Activated CD4-positive, CD25-positive, alpha-beta regulatory T cell treated with anti-CD3 and anti-CD28 coated beads, Interleukin-2, amount 50 U/mL, for 72 hours (primary cell): ENCODE measurements at regions not wholly inside any gene's neighbourhood (a gene's known extent, or its start where the extent isn't known, plus 50 kb on each side); places are given as distances from the start of the nearest gene placed in this dataset.

Experiments
- DNase-seq: peaks from one replicate; pipeline ENCODE4 v3.0.0; 2021

DNA sequence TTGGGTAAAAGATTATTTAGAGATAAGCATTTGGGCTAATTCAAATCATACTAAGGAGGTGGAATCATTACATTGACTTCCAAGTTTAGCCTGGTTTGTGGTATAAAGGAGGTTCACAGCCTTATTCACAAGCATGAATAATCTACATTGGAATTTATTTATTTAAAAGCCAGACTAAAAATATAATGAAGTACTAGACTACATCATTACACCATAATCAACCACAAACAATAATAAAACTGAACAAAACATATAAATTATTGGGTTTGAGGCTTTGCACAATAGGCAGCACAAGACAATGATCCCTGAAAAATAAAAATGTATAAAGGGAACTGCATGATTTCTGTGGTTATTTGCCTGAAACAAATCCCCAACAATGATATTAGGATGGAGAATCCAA lies 314.0 kb downstream of the GBA3 start:
- no peak for DNase-seq

DNA sequence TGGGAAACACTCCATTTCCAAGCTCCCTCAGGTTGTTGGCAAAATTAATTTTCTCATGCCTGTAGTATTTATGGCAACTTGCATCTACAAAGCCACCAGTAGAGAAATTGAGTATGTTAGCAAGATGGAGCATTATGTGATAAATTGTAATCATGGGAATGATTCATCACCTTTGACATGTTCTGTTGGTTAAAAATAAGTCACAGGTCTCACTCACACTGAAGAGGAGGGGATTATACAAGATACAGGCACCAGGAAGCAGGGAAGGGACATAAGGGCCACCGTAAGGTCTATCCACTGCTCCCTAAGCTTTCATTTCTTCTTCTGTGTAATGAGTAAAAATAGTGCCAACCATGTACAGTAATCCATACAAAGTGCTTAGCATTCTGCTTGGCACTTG lies 313.0 kb downstream of the GBA3 start:
- DNase-seq: no peak

DNA sequence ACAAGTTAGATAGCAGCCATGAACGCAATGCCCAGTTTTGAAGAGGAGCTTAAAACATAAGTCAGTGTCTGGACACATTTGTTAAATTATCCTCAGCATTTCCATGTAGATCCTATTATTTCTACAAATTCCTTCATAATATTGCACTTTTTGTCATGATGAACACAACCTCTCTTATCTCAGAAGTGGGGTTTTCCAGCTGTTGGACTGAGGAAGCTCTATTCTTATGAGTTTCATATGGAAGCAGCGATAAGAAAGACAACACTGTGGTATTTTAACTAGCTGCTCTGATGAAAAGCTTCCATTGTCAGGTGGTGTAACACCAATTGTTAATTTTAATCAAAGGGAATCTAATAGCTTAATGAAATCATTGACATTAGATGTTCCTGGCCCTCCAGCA lies 308.7 kb downstream of the GBA3 start:
- DNase-seq: no peak

DNA sequence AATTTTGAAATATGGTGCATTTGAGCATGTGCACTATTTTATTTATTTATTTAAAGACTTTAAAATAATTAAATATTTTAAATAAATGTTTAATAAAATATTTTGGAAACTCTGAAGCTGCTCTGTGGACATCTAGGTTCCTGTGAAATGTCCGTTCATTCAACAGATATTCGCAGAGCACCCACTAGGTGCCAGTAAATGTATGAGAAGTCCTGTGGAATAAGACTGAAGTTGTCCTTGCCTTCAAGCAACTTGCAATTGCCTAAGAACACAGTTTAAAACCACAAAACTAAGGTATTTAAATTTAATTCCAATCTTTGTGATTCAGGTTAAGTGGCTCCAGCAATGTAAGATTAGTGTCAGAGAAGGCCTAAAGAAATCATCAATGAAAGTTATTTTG lies 306.7 kb downstream of the GBA3 start:
- DNase-seq: no peak

DNA sequence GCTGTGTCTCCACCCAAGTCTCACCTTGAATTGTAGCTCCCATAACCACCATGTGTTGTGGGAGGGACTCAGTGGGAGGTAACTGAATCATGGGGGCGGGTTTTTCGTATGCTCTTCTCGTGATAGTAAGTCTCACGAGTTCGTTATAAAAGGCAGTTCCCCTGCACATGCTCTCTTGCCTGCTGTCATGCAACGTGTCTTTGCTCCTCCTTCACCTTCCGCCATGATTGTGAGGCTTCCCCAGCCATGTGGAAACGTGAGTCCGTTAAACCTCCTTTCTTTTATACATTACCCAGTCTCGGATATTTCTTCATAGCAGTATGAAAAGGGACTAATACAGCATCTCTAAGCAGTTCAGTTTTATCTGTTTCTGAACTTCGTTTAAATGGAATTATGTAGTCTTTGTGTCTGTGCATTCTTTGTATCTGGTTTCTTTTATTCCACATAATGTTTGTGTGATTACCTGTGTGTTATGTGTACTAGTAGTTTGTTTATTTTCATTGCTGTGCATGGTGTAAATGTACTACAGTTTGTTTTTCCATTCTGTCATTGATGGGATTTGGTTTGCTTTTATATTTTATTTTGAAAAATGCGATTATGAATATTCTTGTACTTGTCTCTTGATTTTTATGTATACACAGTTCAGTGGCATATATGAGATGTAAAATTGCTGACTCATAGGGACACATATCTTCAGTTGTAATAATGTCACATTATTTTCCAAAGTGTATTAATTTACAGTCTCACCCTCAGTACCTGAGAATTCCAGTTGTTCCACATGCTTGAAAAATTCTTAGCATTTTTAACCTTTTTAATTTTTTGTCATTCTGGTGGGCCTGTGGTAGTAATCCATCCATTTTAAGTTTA lies 304.9 kb downstream of the GBA3 start:
- no peak for DNase-seq

DNA sequence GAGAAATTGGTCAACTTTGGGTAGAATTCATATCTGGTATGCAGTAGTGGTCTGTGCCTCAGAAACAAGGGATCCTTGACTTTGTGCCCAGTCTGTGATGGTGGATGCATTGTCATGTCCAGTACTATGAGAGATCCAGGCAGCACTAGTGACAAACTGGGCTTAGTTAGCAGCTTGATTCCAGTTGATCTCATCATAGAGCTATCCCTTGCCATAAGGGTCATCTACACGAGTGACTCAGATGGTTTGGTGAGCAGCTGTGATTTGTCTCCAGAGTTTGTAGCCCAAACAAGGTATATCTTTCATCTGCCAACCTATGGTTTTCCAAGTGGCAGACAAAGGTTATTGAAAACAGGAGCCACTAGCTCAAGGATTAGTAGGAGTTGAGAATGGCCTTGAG lies 298.8 kb downstream of the GBA3 start:
- DNase-seq: no peak

DNA sequence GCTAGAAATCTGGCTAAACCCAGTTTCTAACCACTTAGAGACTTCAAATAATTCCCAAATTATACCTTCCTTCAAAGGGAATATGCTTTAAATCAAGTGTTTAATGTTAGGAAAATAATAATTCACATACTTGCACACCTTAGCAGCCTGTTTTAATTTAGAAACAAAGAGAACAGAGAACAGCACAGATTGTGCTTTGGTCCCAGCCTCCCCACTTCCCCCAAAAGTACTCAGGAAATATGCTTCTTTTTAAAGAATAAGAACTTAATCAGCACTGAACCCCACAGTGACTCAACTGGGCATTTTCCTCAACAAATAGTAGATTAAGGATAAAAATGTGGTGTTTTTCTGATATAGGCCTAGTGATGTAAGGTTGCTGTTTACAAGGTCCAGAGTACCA lies 295.8 kb downstream of the GBA3 start:
- DNase-seq: no peak

DNA sequence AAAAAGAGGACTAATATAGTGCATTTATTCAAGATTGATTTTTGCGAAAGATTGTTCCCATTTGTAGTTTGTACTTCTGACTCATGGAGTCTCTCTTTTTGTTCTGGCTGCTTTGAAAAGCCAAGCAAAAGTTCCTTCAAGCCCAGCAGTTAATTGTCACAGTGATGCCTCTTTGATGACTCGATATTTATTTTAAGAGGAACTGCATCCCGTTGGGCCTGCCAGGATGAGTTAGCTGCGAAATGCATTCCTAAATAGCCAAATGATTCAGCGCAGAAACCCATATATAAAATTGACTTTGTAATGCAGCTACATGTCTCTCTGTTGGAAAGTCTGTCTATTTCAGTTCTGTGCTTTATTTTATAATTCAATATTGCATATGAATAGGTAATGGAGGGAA lies 295.1 kb downstream of the GBA3 start:
- DNase-seq: no peak

DNA sequence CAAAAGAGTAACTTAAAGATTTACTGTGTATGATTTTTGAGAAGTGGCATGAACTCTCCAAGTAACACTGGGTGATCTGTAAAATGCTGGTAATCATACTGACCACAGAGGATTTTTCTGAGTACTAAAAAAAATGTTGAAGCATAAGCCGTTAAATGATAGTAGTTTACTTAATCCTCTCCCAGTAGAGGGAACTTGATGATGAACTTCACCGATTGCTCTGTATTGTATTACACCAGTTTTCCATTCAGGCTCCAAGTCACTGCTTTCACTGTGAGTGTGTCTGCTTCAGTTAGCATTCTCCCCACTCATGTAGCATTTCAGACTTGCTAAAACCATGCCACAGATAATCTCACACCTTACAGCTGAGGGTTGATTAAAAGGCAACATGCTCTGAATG lies 294.1 kb downstream of the GBA3 start:
- no peak for DNase-seq

DNA sequence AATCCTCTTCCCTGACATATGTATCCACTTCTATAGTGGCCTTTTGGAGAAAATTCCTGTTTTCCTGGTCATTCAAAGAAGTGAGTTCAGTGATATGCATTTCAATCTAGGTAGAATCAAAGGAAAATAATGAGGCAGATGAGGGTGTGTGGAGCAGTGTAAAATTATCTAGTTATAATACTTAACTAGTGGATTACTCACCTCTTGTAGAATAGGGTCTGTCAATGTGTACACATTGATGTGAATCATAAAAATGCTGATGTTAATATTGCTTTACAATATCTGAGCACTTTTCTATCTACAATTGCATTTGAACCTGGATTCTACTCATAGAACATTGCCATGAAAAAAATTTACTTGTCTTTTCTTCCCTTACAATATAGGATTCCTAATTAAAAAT lies 293.5 kb downstream of the GBA3 start:
- no peak for DNase-seq

DNA sequence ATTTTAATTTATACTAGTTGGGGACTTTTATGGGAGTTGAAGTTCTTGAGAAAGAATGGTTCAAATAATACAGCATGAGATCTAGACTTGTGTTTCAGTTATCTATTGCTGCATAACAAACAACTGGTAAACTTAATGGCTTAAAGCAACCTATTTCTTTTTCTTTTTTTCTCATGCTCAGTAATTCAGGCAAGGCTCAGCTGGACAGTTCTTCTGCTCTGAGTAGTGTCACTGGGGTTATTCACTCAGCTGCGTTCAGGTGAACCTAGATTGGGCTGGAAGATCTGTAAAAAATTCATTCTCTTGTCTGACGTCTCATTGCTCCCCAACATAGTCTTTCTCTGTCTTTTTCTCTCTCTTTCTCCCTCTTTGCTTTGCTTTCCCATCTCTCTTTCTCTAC lies 291.7 kb downstream of the GBA3 start:
- no peak for DNase-seq

DNA sequence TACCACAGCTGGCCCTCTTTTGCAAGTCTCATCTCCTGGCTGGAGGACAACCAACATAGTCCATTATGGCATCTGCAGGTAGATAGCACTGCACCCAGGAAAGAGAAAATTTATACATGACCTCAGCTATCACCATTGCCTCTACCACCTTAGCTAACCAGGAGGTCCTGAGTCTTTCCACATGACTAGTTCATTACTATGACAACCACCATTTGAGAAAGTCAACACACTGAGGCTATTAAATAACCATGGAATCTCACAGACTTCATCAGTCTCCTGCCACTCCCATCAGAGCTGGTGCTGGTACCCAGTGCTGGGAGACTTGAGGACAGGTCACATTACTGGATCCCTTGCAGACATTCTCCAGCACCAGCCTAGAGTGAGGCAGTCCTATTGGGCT lies 285.9 kb downstream of the GBA3 start:
- no peak for DNase-seq

DNA sequence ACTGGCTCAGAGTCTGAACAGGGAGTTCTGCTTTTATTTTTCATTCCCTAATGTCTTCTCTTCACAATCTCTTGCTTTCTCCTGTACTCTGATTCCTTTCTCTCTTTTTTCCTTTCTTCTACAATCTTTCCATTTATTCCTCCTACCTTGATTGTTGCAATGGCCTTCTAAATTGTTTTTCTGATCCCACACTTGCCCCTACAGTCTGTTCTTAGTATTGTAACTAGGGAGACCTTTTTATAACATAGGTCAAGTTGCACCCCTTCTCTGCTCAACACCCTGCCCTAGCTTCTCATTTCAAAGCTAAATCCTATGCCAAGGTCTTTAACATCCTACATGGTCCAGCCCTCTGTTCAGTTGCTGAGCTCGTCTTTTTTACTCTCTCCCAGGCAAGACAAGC lies 277.9 kb downstream of the GBA3 start:
- DNase-seq: no peak

DNA sequence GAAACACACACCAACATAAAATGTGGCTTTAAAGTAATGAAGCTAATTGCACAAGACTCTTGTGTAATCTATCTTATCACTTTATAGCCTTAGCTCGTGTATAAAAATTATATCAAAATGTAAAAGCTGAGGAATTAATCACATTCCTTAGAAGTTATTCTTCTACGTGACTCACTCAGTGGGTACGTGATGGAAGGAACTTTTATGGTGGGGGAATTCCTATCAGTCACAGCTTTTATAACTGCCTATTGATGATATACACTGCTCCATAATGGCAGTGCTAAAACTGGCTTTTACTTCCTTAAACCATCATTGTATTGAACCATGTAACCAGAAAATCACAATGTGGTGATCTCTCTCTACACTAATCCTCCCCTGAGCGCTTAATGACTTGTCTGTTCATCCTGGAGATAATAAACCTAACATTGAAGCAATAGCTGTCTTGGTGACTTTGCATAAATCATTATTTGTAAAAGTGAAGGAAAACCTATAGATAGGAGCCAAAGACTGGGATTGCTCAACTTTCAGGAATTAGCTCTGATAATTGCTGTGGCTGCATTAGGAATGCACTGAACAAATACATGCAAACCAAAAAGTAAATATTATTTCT lies 276.7 kb downstream of the GBA3 start:
- DNase-seq: no peak

DNA sequence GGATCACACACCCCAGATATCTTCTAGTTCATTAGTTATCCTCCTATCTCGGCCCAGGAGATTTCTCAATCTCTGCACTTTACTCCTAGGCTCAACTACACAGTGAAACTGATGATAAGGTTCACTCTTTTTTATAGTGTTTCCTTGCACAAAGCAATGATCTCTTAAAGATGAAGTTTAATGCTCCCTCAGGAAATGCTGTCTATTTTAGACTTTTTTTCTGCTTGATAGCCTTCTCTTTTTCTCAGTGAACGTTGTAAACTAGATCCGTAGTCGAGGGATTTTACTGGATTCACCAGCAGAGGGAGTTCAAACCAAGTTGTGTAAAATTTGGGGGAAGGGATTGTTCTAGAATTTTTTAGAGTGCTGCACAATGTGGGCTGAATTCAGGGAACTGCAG lies 269.6 kb downstream of the GBA3 start:
- no peak for DNase-seq

DNA sequence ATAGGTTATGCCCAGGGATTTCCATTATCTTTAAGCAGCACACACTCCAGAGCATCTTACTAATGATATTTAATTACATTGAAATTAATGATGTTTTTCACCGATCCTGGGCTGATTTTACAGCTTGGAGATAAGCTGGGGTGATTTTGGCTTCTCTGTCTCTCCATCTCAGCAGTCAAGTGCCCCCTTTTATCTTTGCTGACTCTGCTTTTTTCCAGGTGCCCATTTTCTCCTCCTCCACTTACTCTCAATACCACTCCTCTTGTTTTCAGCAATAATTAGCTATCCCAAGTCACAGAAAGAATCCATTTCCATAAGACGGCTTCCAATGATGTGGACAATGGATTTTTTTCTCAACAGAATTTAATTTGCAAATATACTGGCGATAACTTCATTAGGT lies 266.7 kb downstream of the GBA3 start:
- no peak for DNase-seq

DNA sequence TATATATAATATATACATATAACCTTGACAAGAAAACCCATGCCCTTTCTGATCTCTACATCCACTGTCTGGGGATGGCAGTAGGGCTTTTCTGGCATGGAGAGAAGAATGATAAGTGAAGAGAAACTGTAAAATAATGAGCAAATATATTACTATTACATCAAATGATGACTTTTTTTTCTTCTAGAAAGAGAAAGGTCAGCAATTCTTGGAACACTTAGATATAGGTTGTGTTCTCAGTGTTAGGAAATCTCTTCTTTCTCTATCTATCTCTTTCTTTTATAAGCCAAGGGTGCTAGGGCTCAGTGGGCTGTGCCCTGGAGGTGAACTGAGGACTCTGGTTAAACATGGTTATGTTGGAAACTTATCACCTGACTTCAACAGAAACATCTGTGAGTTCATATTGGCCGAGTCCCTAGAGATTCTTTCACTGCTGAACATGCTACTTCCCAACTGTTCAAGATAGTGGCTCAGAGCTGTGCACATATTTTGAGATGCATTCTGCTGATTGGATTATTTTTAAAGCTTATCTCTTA lies 265.1 kb downstream of the GBA3 start:
- DNase-seq: no peak

DNA sequence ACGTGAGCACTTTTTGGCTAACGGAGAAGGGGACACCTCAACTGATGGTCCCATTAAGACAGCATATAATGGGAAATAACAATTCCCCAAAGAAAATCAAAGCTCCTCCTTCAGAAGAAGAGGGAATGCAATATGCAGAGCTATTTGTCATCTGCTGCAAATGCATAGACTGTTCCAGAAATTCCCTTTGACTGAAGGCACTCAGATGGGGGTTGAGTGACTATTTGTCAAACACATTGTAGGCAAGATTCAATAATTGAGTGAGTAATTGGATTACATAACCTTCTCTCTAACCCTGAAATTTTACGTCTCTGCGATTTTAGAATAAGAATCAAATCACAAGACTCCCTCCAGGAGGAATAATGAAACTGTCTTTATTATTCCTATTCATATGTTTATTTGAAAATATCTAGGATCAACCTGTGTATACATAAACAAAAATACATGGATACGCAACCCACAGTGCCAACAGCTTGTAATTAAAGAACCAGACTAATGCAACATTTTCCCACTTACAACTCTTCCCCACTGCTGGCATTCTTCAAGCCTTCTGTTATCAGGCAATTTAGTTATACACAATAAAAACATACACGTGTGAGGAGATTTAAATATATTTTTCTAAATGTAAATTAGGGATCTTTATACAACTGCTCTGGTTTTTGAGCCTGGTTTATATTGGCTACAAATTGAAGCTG lies 256.6 kb downstream of the GBA3 start:
- DNase-seq: no peak

DNA sequence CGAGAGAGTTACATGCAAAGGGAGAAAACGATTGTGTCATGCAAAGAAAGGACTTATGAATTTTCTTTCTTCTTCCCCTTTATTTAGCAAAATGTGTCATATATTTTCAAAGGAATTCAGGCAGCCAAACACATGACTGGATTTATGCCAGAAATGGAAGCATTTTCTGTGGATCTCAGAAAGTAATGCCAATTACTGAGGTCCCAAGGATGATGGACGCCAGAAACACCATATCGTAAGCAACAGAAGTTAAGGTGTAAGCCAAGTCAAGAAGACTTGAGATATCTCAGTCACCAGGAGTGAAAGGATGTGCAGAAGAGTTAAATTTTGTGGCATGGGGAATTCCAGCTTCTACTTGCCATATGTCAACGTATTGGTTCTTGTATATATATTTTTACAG lies 255.1 kb downstream of the GBA3 start:
- DNase-seq: no peak

DNA sequence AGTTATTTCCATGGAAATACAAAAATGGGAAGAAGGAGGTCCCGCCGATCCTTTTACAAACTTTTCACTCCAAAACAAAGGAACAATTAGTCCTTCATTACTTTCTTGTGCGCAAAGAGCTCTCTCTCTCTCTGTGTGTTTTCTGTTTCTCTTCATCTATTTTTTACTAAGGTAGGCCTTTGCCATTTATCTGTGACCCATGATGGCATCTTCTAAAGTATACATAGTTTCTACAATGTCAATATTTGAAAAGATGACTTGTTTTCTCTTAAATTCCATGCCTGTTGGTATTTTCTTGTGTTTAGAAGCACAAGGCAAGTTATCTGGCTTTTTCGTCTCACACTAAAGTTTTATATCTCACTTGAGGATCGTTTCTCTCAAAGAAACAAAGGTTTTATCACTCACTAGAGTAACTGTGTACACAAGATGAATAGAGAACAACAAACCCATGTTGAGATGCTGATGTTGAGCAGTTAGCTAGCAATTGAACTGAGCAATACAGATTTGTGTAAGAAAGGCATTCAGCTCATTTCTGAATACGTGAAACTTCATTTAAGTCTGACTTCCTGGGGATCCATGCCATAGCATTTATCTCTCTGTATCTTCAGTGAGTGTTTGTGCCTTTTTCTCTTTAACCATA lies 250.3 kb downstream of the GBA3 start:
- no peak for DNase-seq

DNA sequence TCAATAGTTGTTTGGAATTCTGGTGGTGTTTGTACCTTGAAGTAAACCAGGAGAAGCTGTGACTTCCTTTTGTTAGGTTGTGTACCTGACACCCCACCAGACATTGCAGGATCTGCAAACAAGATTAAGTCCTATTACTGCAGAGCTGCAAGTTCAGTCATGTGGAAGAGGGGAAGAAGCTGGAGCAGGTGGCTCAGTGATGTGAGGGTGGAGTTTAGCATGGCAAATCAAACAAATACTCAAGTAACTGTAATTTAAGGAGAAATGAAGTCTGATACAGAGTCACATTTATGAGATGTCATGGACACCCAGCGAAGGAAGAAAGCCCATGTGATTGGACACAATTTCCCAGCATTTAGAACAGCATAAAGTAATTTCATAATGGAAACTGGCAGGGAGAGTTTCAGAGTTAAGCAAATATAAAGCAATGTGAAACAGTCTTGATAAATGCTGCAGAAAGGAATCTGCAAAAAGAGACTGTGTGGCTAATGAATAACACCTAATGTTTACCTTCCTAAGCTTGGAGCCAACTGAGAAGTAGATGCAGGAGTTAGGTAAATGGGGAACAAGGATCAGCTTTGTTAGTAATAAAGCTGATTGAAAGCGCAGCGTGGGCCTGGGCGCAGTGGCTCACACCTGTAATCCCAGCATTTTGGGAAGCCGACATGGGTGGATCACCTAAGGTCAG lies 249.1 kb downstream of the GBA3 start:
- DNase-seq: no peak

DNA sequence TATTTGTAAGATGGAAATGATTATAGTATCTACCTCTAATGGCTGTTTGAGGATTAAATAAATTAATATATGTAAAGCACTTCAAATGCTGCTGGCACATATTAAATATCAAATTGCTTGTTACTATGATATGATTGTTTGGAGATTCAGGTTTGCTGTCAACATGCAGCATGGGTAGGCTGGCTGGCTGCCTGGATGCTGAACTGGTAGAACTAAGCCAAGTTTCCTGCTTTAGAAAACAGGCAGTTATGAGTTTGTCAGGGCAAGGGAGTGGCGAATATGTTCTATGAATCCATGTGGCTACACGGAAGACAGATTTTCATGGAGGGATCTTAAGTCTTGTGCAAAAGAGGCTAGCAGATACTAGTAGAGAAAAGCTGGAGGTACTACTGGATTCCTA lies 239.6 kb downstream of the GBA3 start:
- no peak for DNase-seq

DNA sequence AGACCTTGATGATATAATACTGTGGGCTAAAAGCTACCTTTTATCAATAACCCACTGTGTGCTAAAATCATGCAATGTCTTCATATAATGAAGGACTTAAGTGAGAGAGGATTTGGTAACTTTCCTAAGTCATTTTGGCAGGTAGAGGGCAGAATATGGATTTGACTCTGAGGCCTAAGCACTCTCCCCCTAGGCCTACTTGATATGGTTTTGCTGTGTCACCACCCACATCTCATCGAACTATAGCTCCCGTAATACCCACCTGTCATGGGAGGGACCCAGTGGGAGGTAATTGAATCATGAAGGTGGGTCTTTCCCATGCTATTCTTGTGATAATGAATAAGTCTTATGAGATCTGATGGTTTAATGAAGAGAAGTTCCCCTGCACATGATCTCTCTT lies 229.7 kb downstream of the GBA3 start:
- DNase-seq: no peak
